ENCODE measurements at regions not wholly inside any gene's neighbourhood (a gene's known extent, or its start where the extent isn't known, plus 50 kb on each side); places are given as distances from the start of the nearest gene placed in this dataset.

GRCh38 chr1:192512426-192513162 lies 63.0 kb upstream of the RGS1 start:
- H3K9me3 ChIP-seq (ENCODE audit: control extremely low read depth in 1 of 3, control insufficient read depth in 2 of 3, insufficient read depth in 1 of 3, low read length in 2 of 3) = peaks cover 0 to 4% (median 1%) of the 10 kb centered on the region in 3 donors
- H3K36me3 ChIP-seq (replicated peaks in 1 of 2; ENCODE audit: control extremely low read depth in 1 of 2, control insufficient read depth in 1 of 2, extremely low read depth in 1 of 2, insufficient read depth in 2 of 2, low read length in 1 of 2) = no peaks in the 10 kb centered on the region
- ATAC-seq (ENCODE audit: low read depth) = no peak
- no peak for TF ChIP-seq EZH2 (IDR thresholded peaks at IDR 0.05; ENCODE audit: borderline replicate concordance, insufficient read depth, low read depth, low read length, poor library complexity, severe bottlenecking)
- TF ChIP-seq, protein P1, sequence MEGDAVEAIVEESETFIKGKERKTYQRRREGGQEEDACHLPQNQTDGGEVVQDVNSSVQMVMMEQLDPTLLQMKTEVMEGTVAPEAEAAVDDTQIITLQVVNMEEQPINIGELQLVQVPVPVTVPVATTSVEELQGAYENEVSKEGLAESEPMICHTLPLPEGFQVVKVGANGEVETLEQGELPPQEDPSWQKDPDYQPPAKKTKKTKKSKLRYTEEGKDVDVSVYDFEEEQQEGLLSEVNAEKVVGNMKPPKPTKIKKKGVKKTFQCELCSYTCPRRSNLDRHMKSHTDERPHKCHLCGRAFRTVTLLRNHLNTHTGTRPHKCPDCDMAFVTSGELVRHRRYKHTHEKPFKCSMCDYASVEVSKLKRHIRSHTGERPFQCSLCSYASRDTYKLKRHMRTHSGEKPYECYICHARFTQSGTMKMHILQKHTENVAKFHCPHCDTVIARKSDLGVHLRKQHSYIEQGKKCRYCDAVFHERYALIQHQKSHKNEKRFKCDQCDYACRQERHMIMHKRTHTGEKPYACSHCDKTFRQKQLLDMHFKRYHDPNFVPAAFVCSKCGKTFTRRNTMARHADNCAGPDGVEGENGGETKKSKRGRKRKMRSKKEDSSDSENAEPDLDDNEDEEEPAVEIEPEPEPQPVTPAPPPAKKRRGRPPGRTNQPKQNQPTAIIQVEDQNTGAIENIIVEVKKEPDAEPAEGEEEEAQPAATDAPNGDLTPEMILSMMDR (IDR thresholded peaks at IDR 0.05) = no peak
- H3K4me2 ChIP-seq (replicated peaks; ENCODE audit: low read depth, low read length, poor library complexity, severe bottlenecking) = no peak overlapping the region
- no peaks in the 10 kb centered on the region for H3K9me3 Mint-ChIP-seq (ENCODE audit: insufficient read depth)
- H3K9ac ChIP-seq (ENCODE audit: low read length) = no peak overlapping the region
- intact Hi-C loops (cut with micrococcal nuclease) = no loop called here
- CTCF ChIA-PET = interaction anchor here (1.2 to 1.8 kb wide), 3 partner anchors 35 to 96 kb away, joined by 3 to 6 read pairs (median 6); no protein-coding TSS in a partner anchor
- no peaks in the 10 kb centered on the region for H4K20me1 ChIP-seq (ENCODE audit: control insufficient read depth, insufficient read depth, low read length, poor library complexity, severe bottlenecking)
- no peak overlapping the region for H2AFZ ChIP-seq (ENCODE audit: insufficient read depth, low read depth, low read length, poor library complexity, severe bottlenecking)
- peaks cover 39% of the 10 kb centered on the region for H3K4me1 Mint-ChIP-seq
- H3K27ac Mint-ChIP-seq = peak overlapping the region; percentile 70
- no peak overlapping the region for H3K4me3 ChIP-seq (ENCODE audit: control extremely low read depth in 1 of 5, extremely low read depth in 1 of 5, insufficient read depth in 1 of 5, low read depth in 2 of 5, low read length in 4 of 5)
- peaks cover 23% of the 10 kb centered on the region for H3K27me3 Mint-ChIP-seq
- no peaks in the 10 kb centered on the region for H3K79me2 ChIP-seq (ENCODE audit: control insufficient read depth, insufficient read depth, low read length)
- no peak overlapping the region for H3K27ac ChIP-seq (ENCODE audit: low read length in 2 of 2)
- peak; percentile 31 for DNase-seq
- H3K4me1 ChIP-seq (ENCODE audit: control insufficient read depth in 2 of 2, insufficient read depth in 2 of 2, low read length in 2 of 2) = peaks cover 36 to 46% of the 10 kb centered on the region in 2 donors
- H3K27me3 ChIP-seq (replicated peaks in 1 of 4; ENCODE audit: control extremely low read depth in 1 of 4, control insufficient read depth in 3 of 4, insufficient read depth in 4 of 4, low read length in 3 of 4) = peaks cover 0 to 17% (median 7%) of the 10 kb centered on the region in 4 experiments
- WGBS (ENCODE audit: insufficient coverage) = no CpG with 5 or more reads among the region's 2 CpGs
- POLR2A ChIA-PET = interaction anchor here (0.7 kb wide), 1 partner anchor 69 kb away, joined by 14 read pairs; no protein-coding TSS in a partner anchor
- H3K4me3 Mint-ChIP-seq = peak overlapping the region; percentile 18

DNA sequence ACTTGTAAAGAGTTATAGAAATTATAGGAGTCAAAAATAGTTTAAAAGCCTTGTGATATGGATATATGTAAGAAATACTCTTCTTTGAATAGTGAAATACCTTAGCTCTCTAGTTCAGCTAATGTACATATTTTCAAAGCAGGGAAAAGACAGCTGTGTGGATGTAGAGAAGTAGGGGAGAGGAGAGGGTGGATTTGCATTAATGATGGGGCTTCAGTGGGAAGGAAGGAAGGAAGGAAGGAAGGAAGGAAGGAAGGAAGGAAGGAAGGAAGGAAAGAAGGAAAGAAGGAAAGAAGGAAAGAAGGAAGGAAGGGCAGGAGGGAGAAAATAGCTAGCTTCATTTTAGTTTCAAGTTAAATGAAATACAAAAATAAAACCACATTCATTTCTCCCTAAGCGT lies 62.4 kb upstream of the RGS1 start:
- H3K9ac ChIP-seq (ENCODE audit: low read length) = no peak overlapping the region
- intact Hi-C loops (cut with micrococcal nuclease) = no loop called here
- no CpG with 5 or more reads among the region's 1 CpG for WGBS (ENCODE audit: insufficient coverage)

More for the DNA sequence above, 62.4 kb upstream of the RGS1 start:
- CTCF ChIA-PET = interaction anchor here (1.8 kb wide), 1 partner anchor 95 kb away, joined by 6 read pairs; no protein-coding TSS in a partner anchor
- no peak for TF ChIP-seq EZH2 (IDR thresholded peaks at IDR 0.05; ENCODE audit: borderline replicate concordance, insufficient read depth, low read depth, low read length, poor library complexity, severe bottlenecking)
- TF ChIP-seq, protein P1 (IDR thresholded peaks at IDR 0.05) = no peak
- Mint-ChIP-seq H3K9me3 (ENCODE audit: insufficient read depth) (no peaks in the 10 kb centered on the region), H3K4me1 (peaks cover 41% of the 10 kb centered on the region), H3K27ac (no peak overlapping the region), H3K27me3 (peaks cover 25% of the 10 kb centered on the region), H3K4me3 (no peak overlapping the region)
- POLR2A ChIA-PET = interaction anchor here (0.7 kb wide), 1 partner anchor 68 kb away, joined by 14 read pairs; no protein-coding TSS in a partner anchor
- Histone ChIP-seq H3K4me3 (ENCODE audit: control extremely low read depth in 1 of 5, extremely low read depth in 1 of 5, insufficient read depth in 1 of 5, low read depth in 2 of 5, low read length in 4 of 5) (no peak overlapping the region), H2AFZ (ENCODE audit: insufficient read depth, low read depth, low read length, poor library complexity, severe bottlenecking) (no peak overlapping the region), H3K27ac (ENCODE audit: low read length in 2 of 2) (no peak overlapping the region), H4K20me1 (ENCODE audit: control insufficient read depth, insufficient read depth, low read length, poor library complexity, severe bottlenecking) (no peaks in the 10 kb centered on the region), H3K27me3 (replicated peaks in 1 of 4; ENCODE audit: control extremely low read depth in 1 of 4, control insufficient read depth in 3 of 4, insufficient read depth in 4 of 4, low read length in 3 of 4) (peaks cover 0 to 17% (median 7%) of the 10 kb centered on the region in 4 experiments), H3K79me2 (ENCODE audit: control insufficient read depth, insufficient read depth, low read length) (no peaks in the 10 kb centered on the region), H3K4me1 (ENCODE audit: control insufficient read depth in 2 of 2, insufficient read depth in 2 of 2, low read length in 2 of 2) (peaks cover 39 to 47% of the 10 kb centered on the region in 2 donors), H3K9me3 (ENCODE audit: control extremely low read depth in 1 of 3, control insufficient read depth in 2 of 3, insufficient read depth in 1 of 3, low read length in 2 of 3) (peaks cover 0 to 4% (median 1%) of the 10 kb centered on the region in 3 donors), H3K36me3 (replicated peaks in 1 of 2; ENCODE audit: control extremely low read depth in 1 of 2, control insufficient read depth in 1 of 2, extremely low read depth in 1 of 2, insufficient read depth in 2 of 2, low read length in 1 of 2) (no peaks in the 10 kb centered on the region), H3K4me2 (replicated peaks; ENCODE audit: low read depth, low read length, poor library complexity, severe bottlenecking) (no peak overlapping the region)
- no peak for DNase-seq
- no peak for ATAC-seq (ENCODE audit: low read depth)

Measured in B cell (primary cell).